Renal pelvis (tissue), 1 donor: ENCODE measurements at regions not wholly inside any gene's neighbourhood (a gene's known extent, or its start where the extent isn't known, plus 50 kb on each side); places are given as distances from the start of the nearest gene placed in this dataset.
A peak's percentile ranks its signal among the peaks of the same experiment; 100 is the strongest.
"Not testable (repeated sequence)": the region's sequence is repeated elsewhere in the genome, so short reads cannot be mapped to it uniquely, and the experiment has no call there.

ENCODE experiments used
- DNase-seq: peaks from one replicate; pipeline ENCODE4 v3.0.0-alpha.2; 2013

GRCh38 chr7:83827036-83827435, 178.1 kb upstream of the SEMA3E start:
- DNase-seq, result no peak

- no peak for DNase-seq
Observed at GRCh38 chr7:83824214-83824613, 175.3 kb upstream of the SEMA3E start.

- DNase-seq, result no peak
Observed at GRCh38 chr7:83821866-83822265, 172.9 kb upstream of the SEMA3E start.

GRCh38 chr7:83820641-83821040, 171.7 kb upstream of the SEMA3E start:
- no peak for DNase-seq

GRCh38 chr7:83819911-83820310, 171.0 kb upstream of the SEMA3E start:
- DNase-seq, result no peak

GRCh38 chr7:83814480-83814879, 165.5 kb upstream of the SEMA3E start:
- DNase-seq, result no peak

GRCh38 chr7:83812563-83812962, 163.6 kb upstream of the SEMA3E start:
- not testable (repeated sequence) for DNase-seq

GRCh38 chr7:83808982-83809381, 160.0 kb upstream of the SEMA3E start:
- DNase-seq, result no peak

GRCh38 chr7:83807774-83808173, 158.8 kb upstream of the SEMA3E start:
- no peak for DNase-seq

GRCh38 chr7:83806538-83806937, 157.6 kb upstream of the SEMA3E start:
- no peak for DNase-seq

- no peak for DNase-seq
Observed at GRCh38 chr7:83799333-83799732, 150.4 kb upstream of the SEMA3E start.

GRCh38 chr7:83798489-83798888, 149.6 kb upstream of the SEMA3E start:
- DNase-seq, result no peak

GRCh38 chr7:83796760-83797159, 147.8 kb upstream of the SEMA3E start:
- DNase-seq, result no peak

GRCh38 chr7:83794829-83795228, 145.9 kb upstream of the SEMA3E start:
- DNase-seq, result peak; percentile 16

- no peak for DNase-seq
Observed at GRCh38 chr7:83793558-83793957, 144.6 kb upstream of the SEMA3E start.

- DNase-seq, result no peak
Observed at GRCh38 chr7:83791737-83792136, 142.8 kb upstream of the SEMA3E start.

GRCh38 chr7:83786858-83787257, 137.9 kb upstream of the SEMA3E start:
- DNase-seq, result no peak

- DNase-seq, result no peak
Observed at GRCh38 chr7:83782628-83783027, 133.7 kb upstream of the SEMA3E start.

GRCh38 chr7:83778073-83778443, 129.1 kb upstream of the SEMA3E start:
- DNase-seq, result no peak

GRCh38 chr7:83777406-83778072, 128.6 kb upstream of the SEMA3E start:
- DNase-seq, result no peak

- no peak for DNase-seq
Observed at GRCh38 chr7:83769407-83769806, 120.5 kb upstream of the SEMA3E start.

GRCh38 chr7:83751217-83751616, 102.3 kb upstream of the SEMA3E start:
- no peak for DNase-seq

GRCh38 chr7:83749495-83749894, 100.6 kb upstream of the SEMA3E start:
- no peak for DNase-seq

- DNase-seq, result peak; percentile 20
Observed at GRCh38 chr7:83739527-83739926, 90.6 kb upstream of the SEMA3E start.
